ENCODE measurements at regions not wholly inside any gene's neighbourhood (a gene's known extent, or its start where the extent isn't known, plus 50 kb on each side); places are given as distances from the start of the nearest gene placed in this dataset.

GRCh38 chr12:85673921-85674420, 162.2 kb downstream of the RASSF9 start:
- DNase-seq (ENCODE audit: extremely low read depth, low read depth): no peak
- TF ChIP-seq CTCF (IDR thresholded peaks at IDR 0.05; ENCODE audit: low read depth, low read length): no peak

GRCh38 chr12:85676816-85677749, 159.1 kb downstream of the RASSF9 start:
- DNase-seq (ENCODE audit: extremely low read depth, low read depth): no peak
- no peak for TF ChIP-seq CTCF (IDR thresholded peaks at IDR 0.05; ENCODE audit: low read depth, low read length)

- no peak for DNase-seq (ENCODE audit: extremely low read depth, low read depth)
- TF ChIP-seq CTCF (IDR thresholded peaks at IDR 0.05; ENCODE audit: low read depth, low read length): no peak
Observed at GRCh38 chr12:85679296-85679695, 156.9 kb downstream of the RASSF9 start.

GRCh38 chr12:85680881-85681280, 155.3 kb downstream of the RASSF9 start:
- DNase-seq (ENCODE audit: extremely low read depth, low read depth): no peak
- TF ChIP-seq CTCF (IDR thresholded peaks at IDR 0.05; ENCODE audit: low read depth, low read length): no peak

GRCh38 chr12:85681333-85681732, 154.9 kb downstream of the RASSF9 start:
- no peak for DNase-seq (ENCODE audit: extremely low read depth, low read depth)
- no peak for TF ChIP-seq CTCF (IDR thresholded peaks at IDR 0.05; ENCODE audit: low read depth, low read length)

GRCh38 chr12:85683051-85683450, 153.2 kb downstream of the RASSF9 start:
- TF ChIP-seq CTCF (IDR thresholded peaks at IDR 0.05; ENCODE audit: low read depth, low read length): no peak
- DNase-seq (ENCODE audit: extremely low read depth, low read depth): no peak

GRCh38 chr12:85688837-85689236, 147.4 kb downstream of the RASSF9 start:
- TF ChIP-seq CTCF (IDR thresholded peaks at IDR 0.05; ENCODE audit: low read depth, low read length): no peak
- DNase-seq (ENCODE audit: extremely low read depth, low read depth): no peak
